GM12878 (cell line): ENCODE measurements at regions not wholly inside any gene's neighbourhood (a gene's known extent, or its start where the extent isn't known, plus 50 kb on each side); places are given as distances from the start of the nearest gene placed in this dataset.

Experiments used
- ATF7 ChIP-seq: fragments of 450-650 bp; IDR thresholded peaks from 2 replicates; pipeline ENCODE4 v1.6.1; 2016; ENCODE audit warnings: low read depth, mild to moderate bottlenecking
- BCLAF1 ChIP-seq: fragments of 450-650 bp; IDR thresholded peaks from 2 replicates; pipeline ENCODE4 v1.6.1; 2017; ENCODE audit warnings: antibody characterized with exemption, mild to moderate bottlenecking, moderate library complexity
- CHD1 ChIP-seq: IDR thresholded peaks from 2 replicates; pipeline ENCODE4 v1.6.1; 2012; ENCODE audit warnings: low read depth, low read length, improper control_type of control experiment
- ETV6 ChIP-seq, 2 experiments: fragments of 450-650 bp in 1 of 2; IDR thresholded peaks in 1 of 2; conservative IDR thresholded peaks in 1 of 2; 2 replicates each; pipeline ENCODE4 v1.6.1; 2014; ENCODE audit warnings: antibody characterized with exemption in 1 of 2, borderline replicate concordance in 1 of 2, low read depth in 1 of 2, mild to moderate bottlenecking in 1 of 2, moderate library complexity in 1 of 2
- KAT2A ChIP-seq: conservative IDR thresholded peaks from 2 replicates; pipeline ENCODE4 v1.6.1; 2011; ENCODE audit warnings: low read depth, low read length; ENCODE audit not compliant: control insufficient read depth
- KDM1A ChIP-seq: fragments of 200-600 bp; sonication (generic); IDR thresholded peaks from 2 replicates; pipeline ENCODE4 v1.6.1; 2016; ENCODE audit warnings: borderline replicate concordance
- MLLT1 ChIP-seq: fragments of 450-650 bp; IDR thresholded peaks from 2 replicates; pipeline ENCODE4 v1.6.1; 2016; ENCODE audit warnings: mild to moderate bottlenecking
- MTA3 ChIP-seq: IDR thresholded peaks from 2 replicates; pipeline ENCODE4 v1.6.1; 2012; ENCODE audit warnings: low read length, inconsistent platforms, borderline replicate concordance
- NR2F1 ChIP-seq: fragments of 450-650 bp; conservative IDR thresholded peaks from 2 replicates; pipeline ENCODE4 v1.6.1; 2017; ENCODE audit warnings: mild to moderate bottlenecking
- POU2F2 ChIP-seq: IDR thresholded peaks from 3 replicates; pipeline ENCODE4 v1.6.1; 2011; ENCODE audit warnings: low read depth, mild to moderate bottlenecking, low read length, borderline replicate concordance
- PRDM15 ChIP-seq: fragments of 450-650 bp; formaldehyde crosslinking; IDR thresholded peaks from 2 replicates; pipeline ENCODE4 v1.4.0; 2020; ENCODE audit warnings: mild to moderate bottlenecking, moderate library complexity
- TCF12 ChIP-seq: IDR thresholded peaks from 2 replicates; pipeline ENCODE4 v1.6.1; 2011; ENCODE audit warnings: low read depth, mild to moderate bottlenecking, low read length
- TCF3 ChIP-seq: IDR thresholded peaks from 2 replicates; pipeline ENCODE4 v1.6.1; 2012; ENCODE audit warnings: low read depth, mild to moderate bottlenecking, low read length, borderline replicate concordance; ENCODE audit not compliant: insufficient read depth
- ZNF207 ChIP-seq: fragments of 450-650 bp; IDR thresholded peaks from 2 replicates; pipeline ENCODE4 v1.6.1; 2014; ENCODE audit warnings: antibody characterized with exemption, mild to moderate bottlenecking, borderline replicate concordance
- ZNF24 ChIP-seq: fragments of 450-650 bp; IDR thresholded peaks from 2 replicates; pipeline ENCODE4 v1.6.1; 2017; ENCODE audit warnings: antibody characterized with exemption, mild to moderate bottlenecking

GRCh38 chr11:109016724-109017123 lies 351.9 kb downstream of the DDX10 start (continued):
- TF ChIP-seq BCLAF1 (no peak), CHD1 (no peak), ZNF24 (no peak), ZNF207 (no peak), POU2F2 (no peak), NR2F1 (no peak), KDM1A (no peak), ETV6 (conservative IDR thresholded peaks at IDR 0.05 in 1 of 2, IDR thresholded peaks at IDR 0.05 in 1 of 2; ENCODE audit: borderline replicate concordance in 1 of 2, low read depth in 1 of 2) (no peak), TCF12 (no peak), KAT2A (no peak), MTA3 (no peak), TCF3 (no peak), ATF7 (no peak), PRDM15 (CRISPR knock-in tag) (no peak), MLLT1 (no peak)
